COR-L47 (cell line): ENCODE measurements at regions not wholly inside any gene's neighbourhood (a gene's known extent, or its start where the extent isn't known, plus 50 kb on each side); places are given as distances from the start of the nearest gene placed in this dataset.
A peak's percentile ranks its signal among the peaks of the same experiment; 100 is the strongest.

Source experiments
- DNase-seq: peaks from one replicate; lab custom pipeline; 2025; lab: John Stamatoyannopoulos, UW

DNA sequence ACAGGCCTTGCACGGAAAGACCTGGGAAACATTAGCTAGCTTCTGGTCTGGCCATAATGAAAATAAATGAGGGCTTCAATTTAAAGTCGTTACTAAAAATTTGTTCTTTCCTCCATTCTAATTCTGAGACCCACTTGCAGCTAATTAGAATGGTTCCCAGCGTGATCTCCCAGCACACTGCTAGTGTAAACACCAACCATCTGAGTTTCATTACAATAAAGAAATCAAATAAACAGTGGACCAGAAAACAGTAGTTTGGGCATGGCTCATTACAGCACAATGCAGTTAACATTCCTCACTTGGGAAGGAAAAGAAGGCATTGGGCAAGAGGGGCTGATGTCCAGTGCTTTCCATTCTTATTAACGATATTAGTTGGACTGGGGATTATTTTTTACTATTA, 410.9 kb upstream of the SOX9 start:
- DNase-seq, result peak; percentile 58

DNA sequence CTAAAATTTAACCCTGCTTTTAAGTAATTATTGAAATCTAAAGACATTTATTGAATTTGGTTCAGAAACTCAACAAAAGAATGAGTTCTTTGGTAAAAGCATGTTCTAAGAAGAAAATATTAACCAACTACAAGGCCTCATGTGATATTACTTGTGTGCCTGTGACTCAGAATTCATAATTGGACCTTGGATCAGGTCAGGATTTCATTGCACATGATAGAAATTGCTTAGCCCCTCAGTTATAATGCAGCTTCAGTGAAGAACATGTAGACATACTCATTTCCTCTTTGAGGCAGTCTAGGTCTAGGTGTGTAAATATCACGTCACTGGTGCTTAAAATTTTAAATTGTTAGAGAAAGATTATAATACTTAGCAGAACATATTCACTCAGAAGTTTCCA, 410.0 kb upstream of the SOX9 start:
- DNase-seq, result no peak

DNA sequence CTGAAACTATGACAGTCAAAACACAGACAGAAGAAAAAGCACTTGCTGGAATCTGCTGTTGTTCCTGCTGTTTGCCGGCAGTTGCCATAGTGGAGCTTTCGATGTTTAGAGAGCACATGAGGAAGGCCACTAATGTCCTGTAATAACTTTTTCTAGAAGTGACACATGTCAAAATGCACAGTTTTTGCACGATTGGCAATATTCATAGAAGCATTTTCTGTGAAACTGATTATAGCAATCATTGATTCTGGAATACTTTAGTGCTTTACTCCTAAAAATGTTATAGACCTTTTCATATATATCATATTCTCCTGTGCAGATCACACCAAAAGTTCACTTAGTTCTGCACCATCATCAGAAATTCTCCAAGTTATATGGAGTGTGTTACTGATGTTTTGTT, 407.0 kb upstream of the SOX9 start:
- no peak for DNase-seq

DNA sequence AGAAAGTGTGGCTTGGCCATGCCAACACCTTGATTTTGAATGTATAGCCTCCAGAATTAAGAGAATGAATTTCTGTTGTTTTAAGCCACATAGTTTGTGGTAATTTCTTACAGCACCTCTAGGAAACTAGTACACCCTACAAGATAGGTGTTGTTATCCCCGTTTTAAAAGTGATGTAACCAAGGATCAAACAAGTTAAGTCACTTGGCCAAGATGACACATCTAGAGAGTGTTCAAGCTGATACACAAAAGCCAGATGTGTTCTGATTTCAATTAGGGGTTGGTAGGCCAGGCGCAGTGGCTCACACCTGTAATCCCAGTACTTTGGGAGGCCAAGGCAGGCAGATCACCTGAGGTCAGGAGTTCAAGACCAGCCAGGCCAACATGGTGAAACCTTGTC, 396.5 kb upstream of the SOX9 start:
- DNase-seq, result no peak

DNA sequence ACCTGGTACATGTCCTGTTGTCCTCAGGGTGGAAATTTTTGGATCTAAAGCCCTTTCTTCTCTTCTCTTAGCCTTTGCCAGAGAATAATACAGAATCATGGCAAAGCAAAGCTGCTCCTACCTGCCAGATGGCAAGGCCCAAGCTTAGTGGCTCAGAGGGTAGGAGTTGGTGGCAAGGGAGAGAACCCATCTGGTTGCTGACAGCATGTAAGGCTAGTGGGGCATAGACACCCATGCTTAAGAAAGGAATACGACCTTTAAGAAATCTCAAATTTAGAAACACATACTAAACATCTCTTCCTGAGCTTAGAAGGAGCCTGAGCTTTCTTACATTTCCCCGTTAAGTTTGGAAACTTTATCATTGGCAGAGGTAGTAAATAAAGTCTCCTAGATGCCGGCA, 395.0 kb upstream of the SOX9 start:
- no peak for DNase-seq

DNA sequence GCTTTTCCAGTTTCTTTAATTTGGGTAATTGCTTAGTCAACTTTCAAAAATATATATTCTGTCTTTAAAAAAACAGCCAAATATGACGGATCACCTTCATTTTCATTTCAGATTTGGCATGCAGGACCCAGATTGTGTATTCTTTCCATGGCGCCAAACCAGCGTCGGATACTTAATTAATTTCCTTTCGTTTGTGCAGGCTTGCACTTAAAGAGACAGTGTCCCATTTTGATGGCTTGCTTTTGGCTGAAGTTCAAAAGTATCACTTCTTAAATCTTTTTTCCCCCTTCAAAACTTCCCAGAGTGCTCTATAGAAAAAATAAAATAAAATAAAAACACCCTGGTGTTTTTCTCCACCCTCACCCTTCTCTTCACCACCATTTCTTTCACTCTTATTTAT, 394.5 kb upstream of the SOX9 start:
- peak; percentile 0 for DNase-seq

DNA sequence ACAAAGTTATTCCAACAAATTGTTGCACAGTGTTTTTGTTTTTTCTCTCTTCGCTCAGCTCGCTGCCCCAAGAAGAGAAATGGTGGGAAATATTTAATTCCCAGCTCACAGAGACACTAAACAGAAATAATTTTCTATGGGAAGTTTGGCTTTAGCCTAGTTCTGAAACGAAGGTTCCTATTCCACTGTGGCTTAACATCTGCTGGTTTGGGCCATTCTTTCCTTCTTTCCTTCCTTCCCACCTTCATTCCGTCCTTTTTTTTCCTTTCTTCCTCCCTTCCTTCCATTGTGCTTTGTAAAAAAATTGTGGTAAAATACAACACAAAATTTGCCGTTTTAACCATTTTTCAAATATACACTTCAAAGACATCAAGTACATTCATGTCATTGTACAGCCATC, 393.5 kb upstream of the SOX9 start:
- no peak for DNase-seq

DNA sequence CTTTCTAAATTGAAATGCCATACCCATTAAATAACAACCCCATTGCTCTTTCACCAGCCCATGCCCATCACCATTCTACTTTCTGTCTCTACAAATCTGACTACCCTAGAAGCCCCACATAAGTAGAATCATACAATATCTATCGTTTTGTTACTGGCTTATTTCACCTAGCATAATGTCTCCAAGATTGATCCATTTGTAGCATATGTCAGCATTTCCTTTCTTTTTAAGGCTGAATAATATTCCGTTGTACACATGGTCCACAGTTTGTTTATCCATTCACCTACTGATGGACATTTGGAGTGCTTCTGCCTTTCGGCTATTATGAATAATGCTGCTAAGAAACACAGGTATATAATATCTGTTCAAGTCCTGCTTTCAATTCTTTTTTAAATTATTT, 393.1 kb upstream of the SOX9 start:
- no peak for DNase-seq

DNA sequence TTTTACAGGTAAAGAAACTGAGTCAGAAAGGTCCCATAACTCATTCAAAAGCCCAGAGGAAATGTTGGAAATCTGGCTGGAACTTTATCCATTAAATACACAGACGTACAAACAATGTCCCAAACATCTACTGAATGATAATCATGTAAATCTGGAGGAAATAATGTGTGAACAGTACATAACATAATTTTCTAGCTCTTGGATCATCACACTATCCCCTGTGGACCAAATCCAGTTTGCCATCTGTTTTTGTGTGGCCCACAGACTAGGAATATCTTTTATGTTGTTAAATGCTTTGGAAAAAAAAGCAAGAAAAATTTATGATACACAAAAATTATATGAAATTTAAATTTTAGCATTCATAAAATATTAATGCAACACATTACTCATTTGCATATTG, 389.9 kb upstream of the SOX9 start:
- DNase-seq, result no peak

DNA sequence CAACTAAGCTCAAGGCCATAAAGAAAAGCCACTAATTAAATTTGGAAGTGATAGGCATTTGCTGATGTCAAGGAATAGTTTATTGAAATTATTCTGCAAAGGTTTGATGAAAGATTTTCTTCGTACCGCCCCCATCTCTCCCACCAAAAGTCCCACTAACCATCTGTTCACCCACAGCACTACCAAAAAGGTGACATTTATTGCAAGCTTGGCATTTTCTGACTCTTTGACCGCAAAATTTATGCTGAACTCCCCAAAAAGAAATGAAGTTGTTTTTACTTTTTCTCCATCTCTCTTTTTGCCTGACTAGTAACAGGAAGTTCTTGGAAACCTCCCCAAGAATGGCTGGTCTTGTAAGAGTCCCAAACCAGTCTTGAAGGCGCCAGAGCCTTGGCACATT, 384.9 kb upstream of the SOX9 start:
- DNase-seq, result no peak

DNA sequence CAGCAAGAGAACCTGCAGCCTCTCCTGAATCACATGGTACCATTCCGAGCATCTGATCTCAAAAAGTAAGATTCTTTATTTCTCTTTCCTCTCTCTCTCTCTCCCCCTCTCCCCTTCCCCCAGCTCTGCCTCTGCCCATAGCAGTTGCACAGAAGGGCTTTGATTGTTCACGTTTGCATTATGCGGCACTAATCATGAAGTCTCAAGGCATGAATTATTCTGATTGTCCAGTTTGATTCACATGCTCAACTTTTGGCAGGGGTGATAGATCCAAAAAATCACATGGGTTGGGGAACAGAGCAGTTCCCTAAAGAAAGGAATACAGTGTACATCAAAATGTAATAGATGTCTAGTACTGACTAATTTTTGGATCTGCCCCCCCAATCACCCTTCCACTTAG, 380.0 kb upstream of the SOX9 start:
- no peak for DNase-seq

DNA sequence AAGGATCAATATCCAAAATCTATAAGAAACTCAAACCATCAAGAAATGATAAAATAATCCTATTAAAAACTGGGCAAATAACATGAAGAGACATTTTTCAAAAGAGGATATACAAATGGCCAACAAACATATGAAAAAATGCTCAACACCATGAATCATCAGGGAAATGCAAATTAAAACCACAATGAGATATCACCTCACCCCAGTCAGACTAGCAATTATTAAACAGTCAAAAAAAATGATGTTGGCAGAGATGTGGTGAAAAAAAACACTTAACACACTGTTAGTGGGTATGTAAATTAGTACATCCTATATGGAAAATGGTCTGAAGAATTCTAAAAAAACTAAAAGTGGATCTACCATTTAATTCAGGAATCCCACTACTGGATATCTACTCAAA, 379.0 kb upstream of the SOX9 start:
- no peak for DNase-seq

DNA sequence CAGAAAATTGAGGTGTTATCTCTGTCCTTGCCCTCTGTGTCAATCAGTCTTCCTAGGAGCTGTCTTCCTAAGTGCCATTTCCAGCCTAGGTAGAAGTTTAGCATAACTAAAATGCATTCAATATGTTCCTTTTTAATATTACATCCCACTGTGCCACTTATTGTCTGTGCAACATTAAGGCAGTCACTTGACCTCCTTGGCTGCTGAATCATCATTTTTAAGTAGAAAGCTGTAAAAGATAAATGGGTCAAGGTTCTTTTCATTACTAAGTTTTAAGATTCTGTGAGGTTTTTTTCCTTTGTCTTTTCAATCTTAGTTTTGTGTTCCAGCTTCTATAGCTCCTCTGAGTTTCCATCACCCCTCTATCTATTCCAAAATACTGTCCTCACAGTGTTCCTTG, 371.9 kb upstream of the SOX9 start:
- no peak for DNase-seq

DNA sequence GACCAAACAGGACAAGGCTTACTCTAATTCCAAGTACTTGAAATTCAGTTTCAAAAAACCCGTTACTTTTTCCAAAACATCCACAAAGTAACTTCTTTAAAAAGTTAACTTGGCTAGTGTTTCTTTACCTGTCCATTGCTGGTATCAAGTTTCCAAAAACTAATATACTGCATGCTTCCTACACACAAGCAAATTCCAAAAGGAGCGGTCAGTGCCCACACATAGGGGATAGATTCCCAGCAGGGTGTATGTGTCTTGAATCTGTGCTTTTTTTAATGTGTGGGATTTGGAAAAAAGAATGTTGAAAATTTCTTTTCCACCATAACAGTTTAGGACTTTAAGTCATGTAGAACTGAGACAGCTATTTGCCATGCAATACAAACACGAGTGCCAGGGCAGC, 367.8 kb upstream of the SOX9 start:
- DNase-seq, result no peak

DNA sequence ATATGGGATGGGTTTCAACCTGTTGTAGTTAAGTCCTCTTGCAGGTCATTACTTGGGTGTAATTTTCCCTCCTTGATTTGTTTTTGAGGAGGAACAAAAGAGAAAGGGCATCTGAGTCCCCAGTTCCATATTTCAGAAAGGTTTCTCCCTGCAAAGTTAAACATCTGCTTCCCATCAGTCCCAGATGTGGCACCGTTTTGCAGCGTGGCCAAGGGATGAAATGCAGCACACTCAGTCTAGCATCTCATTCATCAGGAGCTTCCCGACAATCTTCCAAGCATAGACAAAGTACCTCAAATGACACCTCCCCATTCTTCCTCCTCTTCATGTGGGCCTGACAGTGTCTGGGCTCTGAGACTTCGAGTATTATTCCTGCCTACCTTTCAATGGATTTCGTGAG, 363.7 kb upstream of the SOX9 start:
- DNase-seq, result no peak

DNA sequence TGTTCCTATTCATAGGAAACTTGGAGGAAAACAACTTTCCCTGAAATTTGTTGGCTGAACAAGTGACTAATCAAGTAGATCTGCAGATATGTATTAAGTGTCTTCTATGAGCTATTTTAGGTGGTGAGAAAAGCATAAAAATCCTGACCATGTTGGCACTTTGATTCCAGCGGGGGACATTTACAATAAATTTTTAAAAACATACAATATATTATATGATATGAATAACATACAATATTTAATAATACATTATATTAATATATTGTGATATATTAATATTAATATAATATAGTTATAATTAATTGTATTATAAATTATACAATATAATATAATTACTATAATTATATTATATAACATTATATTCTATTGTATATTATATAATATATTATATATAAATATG, 362.9 kb upstream of the SOX9 start:
- no peak for DNase-seq

DNA sequence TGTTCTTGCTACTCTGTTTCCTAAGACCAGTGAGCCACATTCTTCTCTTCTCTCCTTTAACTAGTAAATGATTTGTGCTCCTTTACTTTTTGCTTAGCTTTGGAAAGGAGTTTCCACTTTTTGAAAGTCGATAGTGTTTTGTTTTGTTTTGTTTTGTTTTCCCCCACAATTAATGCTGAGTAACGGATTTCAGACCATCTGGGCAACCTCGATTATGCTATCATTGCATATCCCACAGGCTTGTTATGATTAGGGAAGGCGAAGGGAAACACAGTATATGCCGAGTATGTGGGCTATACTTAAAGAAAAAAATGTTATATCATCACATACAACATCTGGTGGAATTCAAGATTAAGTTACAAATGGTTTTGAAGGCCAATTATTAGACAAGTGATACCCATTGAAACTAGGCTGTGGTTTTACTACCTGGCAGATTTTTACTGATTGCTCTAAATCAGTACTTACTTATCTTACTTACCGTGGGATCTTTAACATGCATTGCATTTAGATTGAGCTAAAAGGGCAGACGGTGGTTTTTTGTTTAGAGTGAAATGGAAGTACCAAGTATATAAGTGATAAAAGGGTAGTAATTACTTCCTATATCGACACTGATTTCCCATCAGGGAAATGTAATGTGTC, 361.3 kb upstream of the SOX9 start:
- no peak for DNase-seq

DNA sequence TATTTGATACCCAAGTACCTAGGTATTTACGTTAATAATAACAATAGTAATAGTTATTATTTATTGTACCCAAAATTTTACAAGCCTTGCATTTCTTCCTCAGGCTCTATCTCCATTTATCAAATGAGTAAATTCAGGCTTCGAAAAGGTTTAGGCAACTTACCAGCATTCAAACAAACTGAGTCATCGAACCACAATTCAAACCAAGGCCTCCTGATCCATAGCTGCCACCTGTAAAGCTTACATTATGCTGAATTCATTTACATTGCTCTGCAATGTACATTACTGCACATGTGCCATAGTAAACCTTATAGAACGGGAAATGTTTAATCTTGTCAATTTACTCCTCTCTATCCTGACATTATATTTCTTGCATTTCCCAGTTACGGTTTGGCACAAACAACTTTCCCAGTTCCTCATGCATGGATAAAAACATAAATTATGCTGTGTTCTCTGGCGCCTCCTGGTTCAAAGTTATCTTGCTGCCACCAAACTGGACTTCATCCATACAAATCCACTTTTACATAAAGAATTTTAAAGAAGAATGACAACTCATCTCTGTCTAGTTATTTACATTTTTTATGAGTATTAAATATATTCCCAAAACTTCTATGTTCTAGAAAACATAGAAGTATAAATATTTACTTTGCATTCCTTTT, 360.6 kb upstream of the SOX9 start:
- no peak for DNase-seq

DNA sequence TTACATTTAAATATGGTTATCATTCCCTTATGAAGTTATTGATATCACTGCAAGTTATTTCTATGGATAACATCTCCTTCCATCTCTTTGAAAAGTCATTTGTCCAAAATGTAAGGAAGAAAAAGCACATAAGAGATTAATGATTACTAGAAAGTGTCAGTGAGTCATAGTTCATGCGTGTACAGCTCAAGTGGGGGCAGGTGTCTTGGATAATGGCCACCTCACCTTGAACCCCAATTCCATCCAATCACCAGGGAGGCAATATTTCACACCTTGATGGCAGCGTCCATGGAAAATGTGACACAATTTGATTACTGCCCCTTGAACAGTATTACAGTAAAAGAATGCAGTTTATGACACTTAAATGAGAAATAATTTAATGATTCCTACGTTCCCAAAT, 358.3 kb upstream of the SOX9 start:
- DNase-seq, result no peak

DNA sequence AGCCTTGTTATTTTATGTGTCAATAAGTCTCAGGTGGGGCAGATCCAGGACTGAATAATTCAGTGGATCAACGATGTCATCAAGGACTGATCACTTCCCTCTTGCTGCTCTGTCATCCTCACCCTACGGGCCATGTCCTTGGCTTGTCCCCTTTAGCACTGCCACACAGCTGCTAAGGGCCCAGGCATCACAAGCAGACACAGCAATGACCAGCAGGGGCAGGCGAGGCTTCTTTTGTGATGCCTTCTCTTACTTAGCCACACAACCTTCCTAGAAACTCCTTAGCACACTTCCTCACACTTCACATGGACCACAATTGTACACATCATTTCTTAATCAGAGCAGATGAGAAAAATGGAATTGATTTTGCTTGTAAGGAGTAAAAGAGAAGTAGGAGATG, 356.3 kb upstream of the SOX9 start:
- DNase-seq, result no peak

DNA sequence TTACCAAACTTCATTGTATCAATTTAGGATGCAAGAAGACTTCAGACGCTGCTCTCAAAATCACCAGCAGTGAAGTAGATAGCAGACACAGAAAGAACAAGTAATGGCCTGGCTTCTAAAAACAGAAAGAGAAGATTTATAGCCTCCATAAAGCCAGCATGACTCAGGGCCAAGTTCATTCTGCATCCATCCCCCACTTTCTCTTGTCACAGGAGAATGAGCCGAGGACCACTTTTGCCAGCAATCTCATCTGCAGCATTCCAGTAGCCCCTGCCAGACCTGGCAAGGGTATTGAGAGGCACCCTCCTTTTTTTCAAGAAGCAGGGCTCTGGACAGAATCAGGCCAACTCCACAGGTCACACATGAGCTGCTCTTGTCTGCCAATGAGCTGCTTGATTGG, 355.4 kb upstream of the SOX9 start:
- no peak for DNase-seq

DNA sequence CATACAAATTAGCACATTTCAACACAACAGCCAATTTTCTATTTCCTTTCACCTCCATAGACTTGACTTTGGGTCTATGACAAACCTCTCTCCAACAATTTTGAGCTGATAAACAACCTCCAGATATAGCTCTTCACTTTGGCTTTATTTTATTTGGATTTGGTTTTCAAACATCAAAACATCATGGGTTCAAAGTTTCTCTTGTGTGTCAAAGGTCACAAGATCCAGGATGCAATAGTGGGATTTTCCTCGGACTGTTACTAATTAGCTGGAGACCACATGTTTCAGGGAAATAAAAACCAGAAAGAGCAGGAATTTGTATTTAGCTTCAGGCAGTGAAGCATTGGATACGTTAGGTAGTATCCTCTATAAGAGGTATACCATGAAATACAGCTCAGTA, 351.0 kb upstream of the SOX9 start:
- DNase-seq, result no peak

DNA sequence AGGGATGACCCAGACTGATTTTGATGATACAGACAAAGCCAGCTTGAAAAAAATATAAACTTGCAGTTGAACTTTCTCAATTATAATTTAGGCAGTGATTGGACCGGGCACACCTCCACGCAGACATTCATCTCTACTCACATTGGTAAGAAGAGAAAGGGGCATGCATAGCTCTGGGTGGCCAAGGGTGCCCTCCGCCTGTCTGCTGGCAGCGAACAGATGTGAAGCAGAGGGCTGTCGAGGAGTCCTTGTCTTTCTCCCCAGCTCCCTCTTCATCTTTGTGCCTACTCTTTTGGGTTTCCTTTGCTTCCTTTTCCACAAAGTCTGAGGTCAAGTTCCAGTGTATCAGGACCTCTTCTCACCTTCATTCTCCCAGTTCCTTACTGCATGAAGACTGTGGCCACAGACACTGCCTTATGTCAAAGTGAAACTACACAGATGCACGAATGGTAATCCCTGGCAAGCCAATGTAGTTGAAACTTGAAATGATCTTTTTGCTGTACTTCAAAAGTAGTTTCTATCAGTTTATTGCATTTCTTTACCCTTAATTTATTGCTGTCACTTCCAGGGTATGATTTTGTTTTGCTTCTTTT, 343.7 kb upstream of the SOX9 start:
- no peak for DNase-seq

DNA sequence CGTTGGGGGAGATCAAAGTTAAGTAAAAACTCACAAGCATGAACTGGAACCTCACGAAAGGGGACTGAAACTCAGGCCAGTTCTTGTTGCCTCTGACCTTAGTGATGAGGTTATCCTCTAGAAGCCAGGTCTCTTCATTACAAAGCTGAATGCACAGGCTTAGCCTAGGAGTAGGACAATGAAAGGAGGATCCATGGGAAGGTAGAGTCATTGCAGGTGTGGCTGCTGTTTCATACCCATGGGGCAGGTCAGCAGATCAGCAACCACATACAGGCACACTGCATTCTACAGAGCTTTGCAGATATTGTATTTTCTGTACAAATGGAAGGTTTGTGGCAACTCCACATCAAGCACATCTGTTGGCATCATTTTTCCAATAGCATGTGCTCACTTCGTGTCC, 341.3 kb upstream of the SOX9 start:
- no peak for DNase-seq
